Fibroblast of lung (primary cell): ENCODE measurements at regions not wholly inside any gene's neighbourhood (a gene's known extent, or its start where the extent isn't known, plus 50 kb on each side); places are given as distances from the start of the nearest gene placed in this dataset.

Source experiments
- DNase-seq, 2 donors: peaks; one replicate each; pipeline versions ENCODE4 v3.0.0 to v3.0.0-alpha.2; 2010; ENCODE audit warnings: low read depth in 2 of 2
- H2AFZ ChIP-seq: 2 replicates; pipeline ENCODE4 v1.5.1; 2012; ENCODE audit warnings: low read length, control low read depth, inconsistent platforms
- H3K27ac ChIP-seq: 2 replicates; pipeline ENCODE4 v1.5.1; 2011; ENCODE audit warnings: low read length, control low read depth; ENCODE audit not compliant: insufficient read depth
- H3K27me3 ChIP-seq: 2 replicates; pipeline ENCODE4 v1.5.1; 2011; ENCODE audit warnings: mild to moderate bottlenecking, low read length; ENCODE audit not compliant: control insufficient read depth, insufficient read depth
- H3K36me3 ChIP-seq: 2 replicates; pipeline ENCODE4 v1.5.1; 2011; ENCODE audit warnings: low read length; ENCODE audit not compliant: control insufficient read depth, insufficient read depth
- H3K4me1 ChIP-seq: 2 replicates; pipeline ENCODE4 v1.5.1; 2011; ENCODE audit warnings: low read length; ENCODE audit not compliant: control insufficient read depth, insufficient read depth; ENCODE audit errors: extremely low read depth
- H3K4me2 ChIP-seq: 2 replicates; pipeline ENCODE4 v1.5.1; 2011; ENCODE audit warnings: low read length, control low read depth; ENCODE audit not compliant: insufficient read depth; ENCODE audit errors: extremely low read depth
- H3K4me3 ChIP-seq, 4 experiments: fragments of 200-600 bp in 1 of 4; sonication (generic) in 1 of 4; replicated peaks in 1 of 4; 2 replicates each; pipeline ENCODE4 v1.5.1; 2011 to 2016; ENCODE audit warnings: low read length in 4 of 4, low read depth in 3 of 4, mild to moderate bottlenecking in 3 of 4, control low read depth in 2 of 4, inconsistent platforms in 1 of 4, mixed read lengths in 1 of 4; ENCODE audit not compliant: insufficient read depth in 1 of 4; ENCODE audit errors: control extremely low read depth in 1 of 4
- H3K79me2 ChIP-seq: 2 replicates; pipeline ENCODE4 v1.5.1; 2012; ENCODE audit warnings: mild to moderate bottlenecking, low read length, inconsistent platforms; ENCODE audit not compliant: control insufficient read depth, insufficient read depth
- H3K9ac ChIP-seq: 2 replicates; pipeline ENCODE4 v1.5.1; 2011; ENCODE audit warnings: mild to moderate bottlenecking, low read length, control low read depth; ENCODE audit not compliant: insufficient read depth
- H3K9me3 ChIP-seq: 2 replicates; pipeline ENCODE4 v1.5.1; 2012; ENCODE audit warnings: low read depth, low read length; ENCODE audit not compliant: control insufficient read depth, insufficient read depth
- H4K20me1 ChIP-seq: 2 replicates; pipeline ENCODE4 v1.5.1; 2011; ENCODE audit warnings: low read length; ENCODE audit not compliant: control insufficient read depth, insufficient read depth; ENCODE audit errors: extremely low read depth
- EZH2 ChIP-seq: IDR thresholded peaks from 2 replicates; pipeline ENCODE4 v1.5.1; 2012; ENCODE audit warnings: low read length, control low read depth, mild to moderate bottlenecking; ENCODE audit errors: missing control alignments
- TF ChIP-seq, protein P1 (sequence below), 2 donors: IDR thresholded peaks in 1 of 2; conservative IDR thresholded peaks in 1 of 2; 1 replicate in 1 of 2; 2 replicates in 1 of 2; pipeline ENCODE4 v1.5.1; 2011 to 2012; ENCODE audit warnings: low read length in 2 of 2, control low read depth in 1 of 2, inconsistent platforms in 1 of 2, low read depth in 1 of 2, mild to moderate bottlenecking in 1 of 2

DNA sequence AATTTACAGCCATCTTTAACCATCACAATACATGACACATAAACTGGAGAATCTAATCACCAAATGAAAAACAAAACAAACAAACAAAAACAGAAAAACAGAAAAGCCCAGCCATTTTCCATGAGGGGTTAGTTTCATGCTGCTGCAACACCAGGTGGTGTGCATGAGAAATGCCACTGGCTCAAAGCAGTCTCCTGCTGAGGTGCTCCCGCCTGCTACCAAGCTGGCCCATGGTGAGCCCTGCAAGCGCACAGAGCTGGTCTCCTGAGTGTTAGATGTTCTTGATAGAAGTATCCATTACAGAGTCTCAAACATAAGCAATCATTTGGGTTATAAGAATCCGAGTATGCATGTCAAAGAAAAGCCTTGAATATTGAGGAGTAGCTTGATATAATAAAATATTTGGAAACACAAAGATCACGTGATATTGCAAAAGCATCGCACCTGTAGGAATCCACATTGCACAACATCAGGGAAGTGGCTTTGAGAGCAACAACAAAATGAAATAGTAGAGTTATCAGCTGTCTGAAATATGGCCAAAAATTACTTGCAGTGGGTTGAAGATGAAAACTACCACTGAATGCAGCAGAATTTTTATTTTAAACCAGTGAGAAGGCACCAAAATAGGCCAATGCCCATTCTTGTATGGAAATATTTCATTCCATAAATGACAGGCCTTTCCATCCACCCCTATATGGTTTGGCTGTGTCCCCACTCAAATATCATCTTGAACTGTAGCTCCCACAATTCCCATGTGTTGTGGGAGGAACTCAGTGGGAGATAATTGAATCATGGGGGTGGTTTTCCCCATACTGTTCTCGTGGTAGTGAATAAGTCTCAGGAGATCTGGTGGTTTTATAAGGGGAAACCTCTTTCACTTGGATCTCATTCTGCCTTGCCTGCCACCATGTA lies 194.8 kb downstream of the SYK start:
- DNase-seq = no peak
- Histone ChIP-seq H3K27ac (no peak overlapping the region), H3K9me3 (no peaks in the 10 kb centered on the region), H2AFZ (no peak overlapping the region), H4K20me1 (no peaks in the 10 kb centered on the region), H3K4me1 (peaks cover 4% of the 10 kb centered on the region), H3K36me3 (no peaks in the 10 kb centered on the region), H3K79me2 (no peaks in the 10 kb centered on the region), H3K27me3 (no peaks in the 10 kb centered on the region), H3K4me3 (no peak overlapping the region), H3K4me2 (no peak overlapping the region), H3K9ac (no peak overlapping the region)
- TF ChIP-seq EZH2 = no peak
- TF ChIP-seq, protein P1, sequence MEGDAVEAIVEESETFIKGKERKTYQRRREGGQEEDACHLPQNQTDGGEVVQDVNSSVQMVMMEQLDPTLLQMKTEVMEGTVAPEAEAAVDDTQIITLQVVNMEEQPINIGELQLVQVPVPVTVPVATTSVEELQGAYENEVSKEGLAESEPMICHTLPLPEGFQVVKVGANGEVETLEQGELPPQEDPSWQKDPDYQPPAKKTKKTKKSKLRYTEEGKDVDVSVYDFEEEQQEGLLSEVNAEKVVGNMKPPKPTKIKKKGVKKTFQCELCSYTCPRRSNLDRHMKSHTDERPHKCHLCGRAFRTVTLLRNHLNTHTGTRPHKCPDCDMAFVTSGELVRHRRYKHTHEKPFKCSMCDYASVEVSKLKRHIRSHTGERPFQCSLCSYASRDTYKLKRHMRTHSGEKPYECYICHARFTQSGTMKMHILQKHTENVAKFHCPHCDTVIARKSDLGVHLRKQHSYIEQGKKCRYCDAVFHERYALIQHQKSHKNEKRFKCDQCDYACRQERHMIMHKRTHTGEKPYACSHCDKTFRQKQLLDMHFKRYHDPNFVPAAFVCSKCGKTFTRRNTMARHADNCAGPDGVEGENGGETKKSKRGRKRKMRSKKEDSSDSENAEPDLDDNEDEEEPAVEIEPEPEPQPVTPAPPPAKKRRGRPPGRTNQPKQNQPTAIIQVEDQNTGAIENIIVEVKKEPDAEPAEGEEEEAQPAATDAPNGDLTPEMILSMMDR (conservative IDR thresholded peaks at IDR 0.05 in 1 of 2, IDR thresholded peaks at IDR 0.05 in 1 of 2; ENCODE audit: low read depth in 1 of 2, low read length in 2 of 2) = no peak

DNA sequence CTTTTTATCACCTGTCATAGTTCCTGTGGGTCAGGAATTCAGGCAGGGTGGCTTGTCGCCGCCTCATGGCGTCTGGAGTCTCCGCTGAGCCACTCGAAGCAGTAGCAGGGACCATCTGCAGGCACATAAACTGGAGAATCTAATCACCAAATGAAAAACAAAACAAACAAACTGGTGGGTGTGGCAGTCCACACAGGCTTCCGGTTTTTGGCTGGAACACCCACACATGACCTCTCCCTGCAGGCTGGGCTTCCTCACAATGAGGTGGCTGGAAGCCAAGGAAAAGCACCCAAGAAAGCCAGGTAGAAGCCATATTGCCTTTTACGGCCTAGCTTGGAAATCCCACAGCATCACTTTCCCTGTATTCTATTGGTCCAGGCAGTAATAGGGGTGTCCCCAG lies 197.0 kb downstream of the SYK start:
- Histone ChIP-seq H3K4me1 (no peaks in the 10 kb centered on the region), H3K4me2 (no peak overlapping the region), H3K9ac (no peak overlapping the region), H4K20me1 (no peaks in the 10 kb centered on the region), H2AFZ (no peak overlapping the region), H3K9me3 (no peaks in the 10 kb centered on the region), H3K79me2 (no peaks in the 10 kb centered on the region), H3K4me3 (no peak overlapping the region), H3K27me3 (no peaks in the 10 kb centered on the region), H3K36me3 (no peaks in the 10 kb centered on the region), H3K27ac (no peak overlapping the region)
- DNase-seq = no peak
- TF ChIP-seq EZH2 = no peak
- TF ChIP-seq, protein P1 (conservative IDR thresholded peaks at IDR 0.05 in 1 of 2, IDR thresholded peaks at IDR 0.05 in 1 of 2; ENCODE audit: low read depth in 1 of 2, low read length in 2 of 2) = no peak

DNA sequence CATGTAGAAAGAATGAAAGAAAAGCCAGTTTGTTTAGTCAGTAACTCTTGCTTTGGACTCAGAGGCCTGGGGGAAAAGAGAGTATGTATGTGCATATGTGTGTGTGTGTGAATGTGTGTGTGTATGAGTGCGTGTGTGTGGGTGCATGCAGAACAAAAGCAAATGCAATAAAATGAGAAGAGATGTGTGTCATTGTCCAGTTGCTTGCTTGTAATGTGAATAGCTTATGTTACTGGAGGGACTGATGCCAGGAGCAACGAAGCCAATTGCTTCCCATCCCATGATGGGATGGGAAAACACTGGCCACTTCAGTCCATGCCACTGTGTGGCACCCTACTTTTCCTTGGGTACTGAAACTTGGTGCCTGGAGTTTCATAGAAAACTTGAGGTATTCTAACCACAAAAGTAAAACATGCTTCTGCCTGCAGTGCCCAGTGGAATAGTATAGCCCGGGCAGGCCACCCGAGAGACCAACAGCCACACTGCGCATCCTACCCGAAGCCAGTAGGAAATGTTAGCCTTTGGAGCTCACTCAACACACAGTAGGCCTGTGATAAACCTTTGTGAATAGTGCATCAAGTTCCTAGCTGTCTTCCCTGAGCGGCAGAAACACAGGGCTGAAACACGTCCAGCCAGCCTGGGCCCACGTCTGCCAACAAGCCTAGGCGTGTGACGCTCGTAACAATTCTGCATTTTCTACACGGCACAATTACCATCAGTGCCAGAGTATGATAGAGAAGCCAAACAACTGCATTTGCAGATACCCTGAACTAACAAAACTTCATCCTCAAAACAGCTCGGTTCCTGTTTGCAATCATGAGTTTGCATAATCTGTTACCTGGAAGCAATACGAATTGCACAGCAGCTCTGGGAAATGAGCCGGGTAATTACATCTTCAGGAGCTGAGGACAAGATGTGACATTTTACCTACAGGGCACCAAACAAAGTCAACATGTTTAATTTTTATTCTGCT lies 198.1 kb downstream of the SYK start:
- no peak overlapping the region for H3K4me2 ChIP-seq
- H3K36me3 ChIP-seq = no peaks in the 10 kb centered on the region
- no peak overlapping the region for H3K9ac ChIP-seq
- no peaks in the 10 kb centered on the region for H3K79me2 ChIP-seq
- no peak overlapping the region for H3K27ac ChIP-seq
- H3K4me3 ChIP-seq = no peak overlapping the region
- H3K9me3 ChIP-seq = no peaks in the 10 kb centered on the region
- DNase-seq = peak; percentile 29 to 43
- H2AFZ ChIP-seq = no peak overlapping the region
- no peaks in the 10 kb centered on the region for H3K4me1 ChIP-seq
- TF ChIP-seq, protein P1 (conservative IDR thresholded peaks at IDR 0.05 in 1 of 2, IDR thresholded peaks at IDR 0.05 in 1 of 2; ENCODE audit: low read depth in 1 of 2, low read length in 2 of 2) = no peak
- no peak for TF ChIP-seq EZH2
- no peaks in the 10 kb centered on the region for H3K27me3 ChIP-seq
- H4K20me1 ChIP-seq = no peaks in the 10 kb centered on the region
